NB4 (cell line): ENCODE measurements at regions not wholly inside any gene's neighbourhood (a gene's known extent, or its start where the extent isn't known, plus 50 kb on each side); places are given as distances from the start of the nearest gene placed in this dataset.
"Not testable (repeated sequence)": the region's sequence is repeated elsewhere in the genome, so short reads cannot be mapped to it uniquely, and the experiment has no call there.

Source experiments
- DNase-seq: peaks from one replicate; pipeline ENCODE4 v3.0.0; 2010; ENCODE audit warnings: low read depth
- H3K4me3 ChIP-seq: one replicate; pipeline ENCODE4 v1.5.1; 2011; ENCODE audit warnings: mild to moderate bottlenecking, low read depth, low read length, moderate library complexity
- MYC ChIP-seq: IDR thresholded peaks from 2 replicates; pipeline ENCODE4 v1.6.1; 2011; ENCODE audit warnings: low read depth, low read length
- POLR2A ChIP-seq: IDR thresholded peaks from 2 replicates; pipeline ENCODE4 v1.6.1; 2011; ENCODE audit warnings: mild to moderate bottlenecking; ENCODE audit not compliant: insufficient read length; ENCODE audit errors: extremely low read depth
- TF ChIP-seq, protein P1 (sequence below): IDR thresholded peaks from one replicate; pipeline ENCODE4 v1.5.1; 2012; ENCODE audit warnings: low read depth, low read length
- TF ChIP-seq, protein P2 (sequence below): IDR thresholded peaks from 2 replicates; pipeline ENCODE4 v1.6.1; 2011; ENCODE audit warnings: low read depth, low read length

DNA sequence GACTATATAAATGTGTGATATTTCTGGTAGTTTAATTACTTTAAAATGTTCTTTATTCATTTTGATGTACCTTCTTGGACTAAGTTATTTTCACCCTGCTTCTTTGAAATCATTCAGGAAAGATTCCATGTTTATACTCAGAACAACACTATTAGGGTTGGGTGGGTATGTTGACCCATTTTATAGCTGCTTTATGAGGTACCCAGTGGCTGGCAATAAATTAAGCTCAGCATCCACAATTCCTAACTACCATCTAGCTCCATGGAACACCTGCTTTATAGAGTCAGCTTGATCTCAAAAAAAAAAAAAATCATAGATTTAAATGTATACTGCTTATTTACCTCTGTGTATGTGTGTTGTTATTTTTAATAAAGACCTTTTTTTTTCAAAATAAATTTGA, 78.9 kb upstream of the ZNF91 start:
- no peak for DNase-seq
- TF ChIP-seq, protein P1, sequence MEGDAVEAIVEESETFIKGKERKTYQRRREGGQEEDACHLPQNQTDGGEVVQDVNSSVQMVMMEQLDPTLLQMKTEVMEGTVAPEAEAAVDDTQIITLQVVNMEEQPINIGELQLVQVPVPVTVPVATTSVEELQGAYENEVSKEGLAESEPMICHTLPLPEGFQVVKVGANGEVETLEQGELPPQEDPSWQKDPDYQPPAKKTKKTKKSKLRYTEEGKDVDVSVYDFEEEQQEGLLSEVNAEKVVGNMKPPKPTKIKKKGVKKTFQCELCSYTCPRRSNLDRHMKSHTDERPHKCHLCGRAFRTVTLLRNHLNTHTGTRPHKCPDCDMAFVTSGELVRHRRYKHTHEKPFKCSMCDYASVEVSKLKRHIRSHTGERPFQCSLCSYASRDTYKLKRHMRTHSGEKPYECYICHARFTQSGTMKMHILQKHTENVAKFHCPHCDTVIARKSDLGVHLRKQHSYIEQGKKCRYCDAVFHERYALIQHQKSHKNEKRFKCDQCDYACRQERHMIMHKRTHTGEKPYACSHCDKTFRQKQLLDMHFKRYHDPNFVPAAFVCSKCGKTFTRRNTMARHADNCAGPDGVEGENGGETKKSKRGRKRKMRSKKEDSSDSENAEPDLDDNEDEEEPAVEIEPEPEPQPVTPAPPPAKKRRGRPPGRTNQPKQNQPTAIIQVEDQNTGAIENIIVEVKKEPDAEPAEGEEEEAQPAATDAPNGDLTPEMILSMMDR = no peak
- no peak for TF ChIP-seq POLR2A
- TF ChIP-seq MYC = no peak
- TF ChIP-seq, protein P2, sequence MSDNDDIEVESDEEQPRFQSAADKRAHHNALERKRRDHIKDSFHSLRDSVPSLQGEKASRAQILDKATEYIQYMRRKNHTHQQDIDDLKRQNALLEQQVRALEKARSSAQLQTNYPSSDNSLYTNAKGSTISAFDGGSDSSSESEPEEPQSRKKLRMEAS = no peak
- no peak overlapping the region for H3K4me3 ChIP-seq

DNA sequence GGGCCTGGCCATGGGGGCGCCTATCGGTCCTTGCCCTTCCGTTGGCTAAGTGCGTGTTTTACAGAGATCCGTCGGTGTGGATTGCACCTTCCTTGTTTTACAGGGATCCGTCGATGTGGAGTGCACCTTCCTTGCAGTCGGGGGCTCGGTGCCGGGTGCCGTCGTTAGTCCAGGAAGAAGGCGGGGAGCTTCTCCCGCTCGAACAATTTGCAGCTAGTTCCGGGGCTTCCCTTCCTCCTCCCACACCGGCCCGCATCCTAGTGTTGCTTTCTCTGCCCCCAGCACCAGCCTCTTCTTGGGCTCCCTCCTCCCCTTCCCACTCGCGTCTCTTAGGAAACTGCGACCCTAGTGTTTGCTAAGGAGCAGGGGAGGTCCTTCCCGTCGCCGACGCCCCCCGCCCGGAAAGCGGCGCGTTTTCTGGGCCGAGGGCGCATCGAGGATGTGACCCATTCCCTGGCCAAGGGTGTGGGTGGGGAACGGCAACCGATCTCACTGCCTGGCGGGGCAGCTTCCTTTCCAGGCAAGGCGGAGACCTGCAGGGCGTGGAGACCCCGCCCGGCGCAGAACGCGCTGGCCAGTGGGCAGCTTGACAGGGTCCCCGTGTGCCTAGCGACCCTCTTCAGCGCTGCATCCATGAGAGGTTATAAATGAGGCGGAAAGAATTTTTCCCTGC, 75.7 kb upstream of the ZNF91 start:
- TF ChIP-seq, protein P1 = no peak
- TF ChIP-seq POLR2A (no peak), MYC (no peak)
- TF ChIP-seq, protein P2 = no peak
- H3K4me3 ChIP-seq = no peak overlapping the region
- no peak for DNase-seq

DNA sequence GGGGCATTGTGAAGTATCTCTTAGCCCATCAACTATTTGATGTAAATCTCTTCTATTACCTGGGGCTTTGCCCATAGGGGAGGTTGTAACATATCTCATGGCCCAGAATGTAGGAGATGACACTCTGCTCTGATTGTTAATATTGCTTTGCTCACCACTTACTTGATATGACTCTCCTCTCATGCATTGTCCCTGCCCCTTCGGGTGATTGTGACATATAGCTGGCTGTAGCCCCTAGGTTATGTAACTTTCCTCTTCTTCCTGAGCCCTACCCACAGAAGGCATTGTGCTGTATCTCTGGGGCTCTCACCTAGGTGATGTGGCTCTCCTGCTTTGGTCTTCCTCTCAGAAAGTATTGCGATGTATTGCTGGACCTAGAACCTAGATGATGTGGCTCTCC, 69.1 kb upstream of the ZNF91 start:
- not testable (repeated sequence) for DNase-seq, H3K4me3 ChIP-seq

DNA sequence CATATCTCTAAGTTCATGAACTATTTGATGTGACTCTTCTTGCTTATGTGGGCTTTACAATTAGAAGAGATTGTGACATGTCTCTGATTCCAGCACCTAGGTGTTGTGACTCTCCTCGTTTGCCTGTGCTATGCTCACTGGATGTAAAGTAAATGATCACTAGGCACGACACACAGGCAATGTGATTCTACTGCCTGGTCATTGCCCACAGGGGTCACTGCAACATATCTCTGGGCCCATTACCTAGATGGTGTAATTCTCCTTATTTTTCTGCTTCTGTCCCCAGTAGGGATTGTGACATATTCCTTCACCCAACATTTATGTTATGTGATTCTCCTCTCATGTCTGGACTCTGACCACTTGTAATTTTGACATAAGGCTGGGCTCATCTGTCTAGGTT, 65.8 kb upstream of the ZNF91 start:
- H3K4me3 ChIP-seq = no peak overlapping the region
- DNase-seq = no peak
- TF ChIP-seq MYC (no peak), POLR2A (no peak)
- TF ChIP-seq, protein P1 = no peak
- TF ChIP-seq, protein P2 = no peak

DNA sequence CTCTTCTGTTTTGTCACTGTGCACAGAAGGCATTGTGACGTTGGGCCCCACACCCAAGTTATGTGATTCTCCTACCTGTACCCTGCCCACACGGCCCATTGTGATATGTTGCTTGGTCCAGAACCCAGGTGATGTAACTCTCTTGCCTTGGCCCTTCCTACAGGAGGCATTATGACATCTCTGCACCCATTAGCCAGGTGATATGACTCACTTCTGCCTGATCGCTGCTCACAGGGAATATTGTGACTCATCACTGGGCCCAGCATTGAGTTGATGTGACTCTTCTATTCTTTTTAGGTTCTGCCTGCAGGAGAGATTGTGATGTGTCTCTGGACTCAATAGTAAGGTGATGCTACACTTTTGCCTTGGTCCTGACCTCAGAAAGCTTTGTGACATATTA, 65.4 kb upstream of the ZNF91 start:
- no peak overlapping the region for H3K4me3 ChIP-seq
- DNase-seq = no peak
- TF ChIP-seq POLR2A = no peak
- no peak for TF ChIP-seq MYC
- TF ChIP-seq, protein P1 = no peak
- TF ChIP-seq, protein P2 = no peak
